Right atrium auricular region (tissue), 2 donors: ENCODE measurements at regions not wholly inside any gene's neighbourhood (a gene's known extent, or its start where the extent isn't known, plus 50 kb on each side); places are given as distances from the start of the nearest gene placed in this dataset.

Source experiments
- DNase-seq: peaks from one replicate; pipeline ENCODE4 v3.0.0-alpha.2; 2019; ENCODE audit warnings: low spot score
- H3K27ac ChIP-seq, 2 donors: fragments of 200-600 bp; sonication (generic); 1 replicate in 1 of 2; 2 replicates in 1 of 2; pipeline ENCODE4 v1.5.1; 2016 to 2019
- H3K27me3 ChIP-seq, 2 donors: fragments of 200-600 bp; sonication (generic); one replicate each; pipeline versions ENCODE4 v1.5.1 to v1.6.0; 2017 to 2019
- H3K36me3 ChIP-seq: fragments of 200-600 bp; sonication (generic); one replicate; pipeline ENCODE4 v1.5.1; 2016
- H3K4me1 ChIP-seq, 2 donors: fragments of 200-600 bp; sonication (generic); one replicate each; pipeline versions ENCODE4 v1.5.1 to v1.6.0; 2017 to 2019
- H3K4me3 ChIP-seq, 2 donors: fragments of 200-600 bp; sonication (generic); 1 replicate in 1 of 2; 2 replicates in 1 of 2; pipeline ENCODE4 v1.5.1; 2017 to 2019; ENCODE audit warnings: mild to moderate bottlenecking in 1 of 2, moderate library complexity in 1 of 2
- H3K9me3 ChIP-seq, 2 donors: fragments of 200-600 bp; sonication (generic); one replicate each; pipeline ENCODE4 v1.5.1; 2019
- TF ChIP-seq, protein P1 (sequence below), 2 donors: fragments of 200-600 bp; sonication (generic); IDR thresholded peaks; one replicate each; pipeline ENCODE4 v1.5.1; 2019; ENCODE audit warnings: antibody characterized with exemption in 2 of 2

DNA sequence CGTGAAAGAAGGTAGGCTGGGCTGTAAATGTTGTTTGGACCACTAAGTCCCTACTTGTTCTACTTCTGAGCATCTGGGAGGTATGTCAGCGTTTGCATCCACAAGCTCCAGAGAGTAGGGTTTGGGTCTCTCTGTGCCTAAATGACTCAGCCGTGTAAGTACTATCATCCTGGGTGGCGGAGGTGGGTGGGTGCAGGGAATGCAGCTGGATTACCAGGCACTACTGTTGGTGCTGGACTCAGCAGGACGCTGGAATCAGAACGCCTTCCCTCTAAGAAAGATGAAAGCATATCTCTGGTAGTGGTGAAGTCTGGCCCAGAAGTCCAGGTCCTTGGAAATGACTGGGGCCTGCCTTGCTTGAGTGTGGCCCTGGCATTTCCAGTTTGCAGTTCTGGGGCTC is 289.7 kb downstream of the PCNX1 start:
- Histone ChIP-seq H3K36me3 (no peaks in the 10 kb centered on the region), H3K9me3 (no peaks in the 10 kb centered on the region), H3K4me3 (no peak overlapping the region), H3K27ac (no peak overlapping the region), H3K4me1 (no peaks in the 10 kb centered on the region), H3K27me3 (no peaks in the 10 kb centered on the region)
- TF ChIP-seq, protein P1, sequence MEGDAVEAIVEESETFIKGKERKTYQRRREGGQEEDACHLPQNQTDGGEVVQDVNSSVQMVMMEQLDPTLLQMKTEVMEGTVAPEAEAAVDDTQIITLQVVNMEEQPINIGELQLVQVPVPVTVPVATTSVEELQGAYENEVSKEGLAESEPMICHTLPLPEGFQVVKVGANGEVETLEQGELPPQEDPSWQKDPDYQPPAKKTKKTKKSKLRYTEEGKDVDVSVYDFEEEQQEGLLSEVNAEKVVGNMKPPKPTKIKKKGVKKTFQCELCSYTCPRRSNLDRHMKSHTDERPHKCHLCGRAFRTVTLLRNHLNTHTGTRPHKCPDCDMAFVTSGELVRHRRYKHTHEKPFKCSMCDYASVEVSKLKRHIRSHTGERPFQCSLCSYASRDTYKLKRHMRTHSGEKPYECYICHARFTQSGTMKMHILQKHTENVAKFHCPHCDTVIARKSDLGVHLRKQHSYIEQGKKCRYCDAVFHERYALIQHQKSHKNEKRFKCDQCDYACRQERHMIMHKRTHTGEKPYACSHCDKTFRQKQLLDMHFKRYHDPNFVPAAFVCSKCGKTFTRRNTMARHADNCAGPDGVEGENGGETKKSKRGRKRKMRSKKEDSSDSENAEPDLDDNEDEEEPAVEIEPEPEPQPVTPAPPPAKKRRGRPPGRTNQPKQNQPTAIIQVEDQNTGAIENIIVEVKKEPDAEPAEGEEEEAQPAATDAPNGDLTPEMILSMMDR (IDR thresholded peaks at IDR 0.05) = no peak
- DNase-seq = no peak

DNA sequence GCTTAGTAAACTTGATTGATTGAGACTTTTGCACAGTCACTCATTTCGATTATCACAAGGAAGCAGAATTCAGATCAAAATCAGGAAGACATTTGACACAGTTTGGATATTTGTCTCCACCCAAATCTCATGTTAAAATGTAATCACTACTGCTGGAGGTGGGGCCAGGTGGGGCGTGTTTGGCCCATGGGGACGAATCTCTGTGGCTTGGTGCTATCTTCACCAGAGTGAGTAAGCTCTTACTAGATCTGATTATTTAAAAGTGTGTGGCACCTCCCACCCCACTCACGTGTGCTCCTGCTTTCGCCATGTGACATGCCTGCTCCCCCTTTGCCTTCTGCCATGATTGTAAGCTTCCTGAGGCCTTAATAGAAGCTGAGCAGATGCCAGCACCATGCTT is 291.4 kb downstream of the PCNX1 start:
- TF ChIP-seq, protein P1 (IDR thresholded peaks at IDR 0.05) = no peak

DNA sequence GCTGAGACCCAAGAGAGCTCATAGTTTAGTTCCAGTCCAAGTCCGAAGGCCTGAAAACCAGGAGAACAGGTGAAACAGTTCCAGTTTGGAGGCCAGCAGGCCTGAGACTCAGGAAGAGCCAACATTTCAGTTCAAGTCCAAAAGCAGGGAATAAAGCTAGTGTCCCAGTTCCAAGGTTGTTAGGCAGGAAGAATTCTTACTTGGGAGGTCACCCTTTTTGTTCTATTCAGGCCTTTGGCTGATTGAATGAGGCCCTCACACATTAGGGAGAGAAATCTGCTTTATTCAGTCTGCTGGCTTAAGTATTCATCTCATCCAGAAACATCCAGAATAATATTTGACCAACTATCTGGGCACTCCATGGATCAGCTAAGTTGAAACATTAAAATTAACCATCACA is 294.6 kb downstream of the PCNX1 start:
- TF ChIP-seq, protein P1 (IDR thresholded peaks at IDR 0.05) = no peak
- Histone ChIP-seq H3K4me3 (no peak overlapping the region), H3K9me3 (no peaks in the 10 kb centered on the region), H3K4me1 (no peaks in the 10 kb centered on the region), H3K27ac (no peak overlapping the region), H3K36me3 (no peaks in the 10 kb centered on the region), H3K27me3 (no peaks in the 10 kb centered on the region)
- no peak for DNase-seq

More for the DNA sequence above, 291.4 kb downstream of the PCNX1 start:
- no peak for DNase-seq
- H3K27ac ChIP-seq = no peak overlapping the region
- no peaks in the 10 kb centered on the region for H3K9me3 ChIP-seq
- no peaks in the 10 kb centered on the region for H3K36me3 ChIP-seq
- H3K4me3 ChIP-seq = no peak overlapping the region
- no peaks in the 10 kb centered on the region for H3K4me1 ChIP-seq
- no peaks in the 10 kb centered on the region for H3K27me3 ChIP-seq

DNA sequence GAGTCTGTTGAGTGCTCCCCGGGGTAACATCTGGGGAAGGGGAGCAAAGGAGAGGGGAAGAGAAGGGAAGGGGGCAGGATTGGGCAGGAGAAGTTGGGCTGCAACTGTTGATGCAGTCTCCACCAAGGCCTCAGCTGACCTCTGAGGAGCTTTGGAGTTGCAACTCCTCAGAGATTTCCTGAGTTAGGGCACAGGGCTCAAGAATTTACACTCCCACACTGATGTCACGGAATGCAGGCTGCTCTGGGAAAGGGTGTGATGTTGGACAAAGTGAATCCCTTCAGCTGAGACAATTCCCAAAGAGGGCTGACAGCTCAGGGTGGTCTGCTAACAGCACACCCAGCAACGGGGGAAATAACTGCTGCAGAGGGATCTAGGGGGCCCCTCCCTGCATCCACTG is 295.6 kb downstream of the PCNX1 start:
- Histone ChIP-seq H3K4me1 (no peaks in the 10 kb centered on the region), H3K9me3 (no peaks in the 10 kb centered on the region), H3K27me3 (no peaks in the 10 kb centered on the region), H3K36me3 (no peaks in the 10 kb centered on the region), H3K4me3 (no peak overlapping the region), H3K27ac (no peak overlapping the region)
- TF ChIP-seq, protein P1 (IDR thresholded peaks at IDR 0.05) = no peak
- no peak for DNase-seq

DNA sequence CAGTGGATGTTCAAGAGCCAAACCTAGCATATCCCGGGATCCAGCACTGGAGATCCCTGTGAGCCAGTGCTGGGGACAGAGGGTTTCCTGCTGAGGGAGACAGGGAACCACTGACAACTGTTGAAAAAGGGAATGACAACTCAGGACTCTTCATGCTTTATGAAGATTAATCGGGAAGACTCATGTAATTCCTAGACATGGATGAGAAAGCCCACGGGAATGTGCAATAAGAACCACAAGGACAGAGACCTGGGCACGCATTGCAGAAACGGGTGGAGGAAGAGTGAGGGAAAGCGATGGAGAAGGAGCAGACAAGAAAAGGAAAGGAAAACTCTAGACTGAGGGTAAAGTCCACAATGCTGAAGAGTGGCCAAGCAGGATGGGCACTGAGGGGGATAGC is 296.0 kb downstream of the PCNX1 start:
- no peak for DNase-seq
- no peaks in the 10 kb centered on the region for H3K4me1 ChIP-seq
- H3K9me3 ChIP-seq = no peaks in the 10 kb centered on the region
- H3K36me3 ChIP-seq = no peaks in the 10 kb centered on the region
- H3K4me3 ChIP-seq = no peak overlapping the region
- no peak overlapping the region for H3K27ac ChIP-seq
- TF ChIP-seq, protein P1 (IDR thresholded peaks at IDR 0.05) = no peak
- H3K27me3 ChIP-seq = no peaks in the 10 kb centered on the region

DNA sequence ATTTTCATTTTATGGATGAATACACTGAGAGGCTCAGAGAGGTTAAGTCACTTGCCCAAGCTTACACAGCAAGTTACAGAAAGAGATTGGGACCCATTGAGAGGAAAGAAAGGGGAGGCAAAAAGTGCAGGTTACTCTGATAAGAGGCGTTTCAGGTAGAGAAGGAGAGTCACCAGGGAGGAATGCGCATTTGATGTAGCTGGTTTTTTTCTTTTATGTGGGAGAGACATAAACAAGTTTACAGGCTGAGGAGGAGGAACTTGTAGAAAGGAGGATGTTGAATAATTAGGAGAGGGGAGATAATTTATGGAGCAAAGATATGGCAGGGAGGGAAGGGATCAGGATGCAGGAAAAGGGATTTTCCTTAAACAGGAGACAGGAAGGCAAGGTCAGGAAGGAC is 297.0 kb downstream of the PCNX1 start:
- H3K4me1 ChIP-seq = no peaks in the 10 kb centered on the region
- TF ChIP-seq, protein P1 (IDR thresholded peaks at IDR 0.05) = no peak
- DNase-seq = no peak
- H3K27ac ChIP-seq = no peak overlapping the region
- H3K27me3 ChIP-seq = no peaks in the 10 kb centered on the region
- H3K4me3 ChIP-seq = no peak overlapping the region
- H3K36me3 ChIP-seq = no peaks in the 10 kb centered on the region
- H3K9me3 ChIP-seq = no peaks in the 10 kb centered on the region
